ENCODE measurements at regions not wholly inside any gene's neighbourhood (a gene's known extent, or its start where the extent isn't known, plus 50 kb on each side); places are given as distances from the start of the nearest gene placed in this dataset.

DNA sequence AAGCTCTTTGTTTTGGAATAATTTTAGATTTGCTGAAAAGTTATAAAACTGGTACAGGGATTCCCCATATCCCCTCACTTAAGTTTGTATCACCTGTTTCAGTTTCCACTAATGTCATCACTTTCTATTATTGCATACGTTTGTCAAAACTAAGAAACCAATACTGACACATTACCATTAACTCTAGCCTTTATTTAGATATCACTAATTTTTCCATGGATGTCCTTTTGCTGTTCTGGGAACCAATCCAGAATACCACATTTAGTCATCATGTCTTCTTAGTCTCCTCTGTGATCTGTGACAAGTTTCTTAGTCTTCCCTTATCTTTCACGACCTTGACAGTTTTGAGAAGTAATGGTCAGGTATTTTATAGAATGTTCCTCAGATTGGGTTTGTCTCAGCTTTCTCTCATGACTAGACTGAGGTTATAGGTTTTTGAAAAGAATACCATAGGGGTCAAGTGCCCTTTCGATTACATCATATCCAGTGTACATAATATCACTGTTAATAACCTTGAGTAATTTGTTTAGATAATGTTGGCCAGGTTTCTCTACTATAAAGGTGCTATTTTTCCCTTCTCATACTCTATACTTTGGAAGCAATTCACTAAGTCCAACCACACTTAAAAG, 51.9 kb upstream of the NMUR2 start:
- H3F3A ChIP-seq (ENCODE audit: low read length, unreplicated experiment) = no peaks in the 10 kb centered on the region
- CTCF ChIA-PET = no interaction called here
- BruUV-seq (replicated peaks) = no TSS peak

DNA sequence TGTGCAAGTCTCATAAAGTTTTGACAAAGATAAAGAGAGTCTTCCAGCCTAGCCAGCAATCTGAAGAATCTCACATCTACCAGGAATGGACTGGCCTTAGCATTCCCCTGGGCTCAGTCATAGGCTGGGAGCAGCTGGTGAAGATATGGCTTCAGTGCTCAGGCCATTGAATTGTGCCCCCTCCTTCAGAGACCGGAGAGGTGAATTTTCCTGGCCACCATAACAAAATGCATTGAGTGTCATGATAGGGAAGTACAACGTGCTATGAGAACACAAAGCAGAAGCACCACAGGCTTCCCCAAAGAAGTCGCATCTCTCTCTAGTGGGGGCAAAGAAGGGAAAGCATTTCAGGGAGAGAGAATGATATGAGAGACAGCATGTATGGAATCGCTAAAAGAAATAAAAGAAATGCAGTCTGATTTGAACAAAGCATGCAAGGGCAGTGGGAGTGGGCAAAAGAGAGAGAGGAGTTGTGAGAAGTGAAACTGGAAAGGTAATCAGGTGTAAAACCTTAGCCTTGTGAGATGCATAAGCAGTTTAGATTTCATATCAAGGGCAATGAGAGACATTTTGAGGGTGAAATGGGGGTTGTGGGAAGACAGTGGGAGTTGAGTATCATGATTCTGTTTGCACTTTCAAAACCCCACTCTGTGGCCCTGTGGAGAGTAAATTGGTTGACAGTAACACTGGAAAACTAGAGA, 57.1 kb upstream of the NMUR2 start:
- no peak overlapping the region for H3K9ac ChIP-seq (ENCODE audit: low read length)
- no peak overlapping the region for H3K4me2 ChIP-seq (ENCODE audit: low read length)
- H2AFZ ChIP-seq (ENCODE audit: low read length) = no peak overlapping the region
- no TSS peak for BruUV-seq (replicated peaks)
- CTCF ChIA-PET = no interaction called here
- H3K4me1 ChIP-seq (ENCODE audit: insufficient read depth, low read length) = no peaks in the 10 kb centered on the region
- intact Hi-C loops (cut with micrococcal nuclease) = no loop called here
- H4K20me1 ChIP-seq (ENCODE audit: low read length) = no peaks in the 10 kb centered on the region
- H3F3A ChIP-seq (ENCODE audit: low read length, unreplicated experiment) = no peaks in the 10 kb centered on the region
- H3K79me2 ChIP-seq (ENCODE audit: low read length) = no peaks in the 10 kb centered on the region
- ATAC-seq (no peak), DNase-seq (no peak)
- no peaks in the 10 kb centered on the region for H3K36me3 ChIP-seq (ENCODE audit: low read depth, low read length)
- H3K4me3 ChIP-seq (ENCODE audit: low read length) = no peak overlapping the region
- H3K27ac ChIP-seq (ENCODE audit: low read length) = no peak overlapping the region
- H3K9me3 ChIP-seq (ENCODE audit: low read length) = no peaks in the 10 kb centered on the region
- TF ChIP-seq EZH2phosphoT487 (IDR thresholded peaks at IDR 0.05; ENCODE audit: borderline replicate concordance, low read length) = no peak
- TF ChIP-seq, protein P1, sequence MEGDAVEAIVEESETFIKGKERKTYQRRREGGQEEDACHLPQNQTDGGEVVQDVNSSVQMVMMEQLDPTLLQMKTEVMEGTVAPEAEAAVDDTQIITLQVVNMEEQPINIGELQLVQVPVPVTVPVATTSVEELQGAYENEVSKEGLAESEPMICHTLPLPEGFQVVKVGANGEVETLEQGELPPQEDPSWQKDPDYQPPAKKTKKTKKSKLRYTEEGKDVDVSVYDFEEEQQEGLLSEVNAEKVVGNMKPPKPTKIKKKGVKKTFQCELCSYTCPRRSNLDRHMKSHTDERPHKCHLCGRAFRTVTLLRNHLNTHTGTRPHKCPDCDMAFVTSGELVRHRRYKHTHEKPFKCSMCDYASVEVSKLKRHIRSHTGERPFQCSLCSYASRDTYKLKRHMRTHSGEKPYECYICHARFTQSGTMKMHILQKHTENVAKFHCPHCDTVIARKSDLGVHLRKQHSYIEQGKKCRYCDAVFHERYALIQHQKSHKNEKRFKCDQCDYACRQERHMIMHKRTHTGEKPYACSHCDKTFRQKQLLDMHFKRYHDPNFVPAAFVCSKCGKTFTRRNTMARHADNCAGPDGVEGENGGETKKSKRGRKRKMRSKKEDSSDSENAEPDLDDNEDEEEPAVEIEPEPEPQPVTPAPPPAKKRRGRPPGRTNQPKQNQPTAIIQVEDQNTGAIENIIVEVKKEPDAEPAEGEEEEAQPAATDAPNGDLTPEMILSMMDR (conservative IDR thresholded peaks at IDR 0.05; ENCODE audit: low read depth, low read length) = no peak
- no peak for TF ChIP-seq EZH2 (IDR thresholded peaks at IDR 0.05; ENCODE audit: low read length, unreplicated experiment)
- peaks cover 32% of the 10 kb centered on the region for H3K27me3 ChIP-seq (ENCODE audit: low read length)
- no peaks in the 10 kb centered on the region for H3K9me2 ChIP-seq (replicated peaks; ENCODE audit: low read length)
- POLR2A ChIA-PET (ENCODE audit: unreplicated experiment) = no interaction called here

More for the DNA sequence above, 51.9 kb upstream of the NMUR2 start:
- intact Hi-C loops (cut with micrococcal nuclease) = no loop called here
- DNase-seq (no peak), ATAC-seq (no peak)
- TF ChIP-seq, protein P1 (conservative IDR thresholded peaks at IDR 0.05; ENCODE audit: low read depth, low read length) = no peak
- TF ChIP-seq EZH2phosphoT487 (IDR thresholded peaks at IDR 0.05; ENCODE audit: borderline replicate concordance, low read length) (no peak), EZH2 (IDR thresholded peaks at IDR 0.05; ENCODE audit: low read length, unreplicated experiment) (no peak)
- POLR2A ChIA-PET (ENCODE audit: unreplicated experiment) = no interaction called here
- H3K9me3 ChIP-seq (ENCODE audit: low read length) = no peaks in the 10 kb centered on the region
- H3K4me3 ChIP-seq (ENCODE audit: low read length) = no peak overlapping the region
- H3K27me3 ChIP-seq (ENCODE audit: low read length) = peaks cover 18% of the 10 kb centered on the region
- no peaks in the 10 kb centered on the region for H3K36me3 ChIP-seq (ENCODE audit: low read depth, low read length)
- H3K27ac ChIP-seq (ENCODE audit: low read length) = no peak overlapping the region
- no peaks in the 10 kb centered on the region for H3K9me2 ChIP-seq (replicated peaks; ENCODE audit: low read length)
- H2AFZ ChIP-seq (ENCODE audit: low read length) = no peak overlapping the region
- no peak overlapping the region for H3K9ac ChIP-seq (ENCODE audit: low read length)
- H3K4me1 ChIP-seq (ENCODE audit: insufficient read depth, low read length) = no peaks in the 10 kb centered on the region
- no peaks in the 10 kb centered on the region for H4K20me1 ChIP-seq (ENCODE audit: low read length)
- H3K79me2 ChIP-seq (ENCODE audit: low read length) = no peaks in the 10 kb centered on the region
- no peak overlapping the region for H3K4me2 ChIP-seq (ENCODE audit: low read length)

DNA sequence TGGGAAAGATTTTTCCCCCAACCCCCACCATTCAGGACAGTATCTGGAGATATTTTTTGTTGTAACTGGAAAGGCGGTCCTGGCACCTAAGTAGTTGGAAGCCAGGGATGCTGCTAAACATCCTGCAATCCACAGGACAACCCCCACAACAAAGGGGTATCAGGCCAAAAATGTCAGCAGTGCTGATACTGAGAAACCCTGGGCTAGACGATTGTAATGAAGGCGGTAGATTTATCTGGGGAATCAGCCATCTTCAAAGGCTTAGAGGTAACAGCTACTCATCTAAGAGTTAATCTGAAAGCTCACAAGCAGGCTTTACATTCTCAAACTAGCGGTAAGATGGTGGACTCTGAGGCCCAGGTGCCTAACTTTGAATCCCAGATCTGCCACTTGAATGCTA, 59.0 kb upstream of the NMUR2 start:
- no TSS peak for BruUV-seq (replicated peaks)

More for the DNA sequence above, 59.0 kb upstream of the NMUR2 start:
- DNase-seq (no peak), ATAC-seq (no peak)
- Histone ChIP-seq H3K9ac (ENCODE audit: low read length) (no peak overlapping the region), H4K20me1 (ENCODE audit: low read length) (no peaks in the 10 kb centered on the region), H3K4me1 (ENCODE audit: insufficient read depth, low read length) (no peaks in the 10 kb centered on the region), H3K9me2 (replicated peaks; ENCODE audit: low read length) (no peaks in the 10 kb centered on the region), H3F3A (ENCODE audit: low read length, unreplicated experiment) (no peaks in the 10 kb centered on the region), H3K79me2 (ENCODE audit: low read length) (no peaks in the 10 kb centered on the region), H2AFZ (ENCODE audit: low read length) (no peak overlapping the region), H3K27me3 (ENCODE audit: low read length) (peaks cover 32% of the 10 kb centered on the region), H3K4me2 (ENCODE audit: low read length) (no peak overlapping the region), H3K36me3 (ENCODE audit: low read depth, low read length) (no peaks in the 10 kb centered on the region), H3K4me3 (ENCODE audit: low read length) (no peak overlapping the region), H3K27ac (ENCODE audit: low read length) (no peak overlapping the region), H3K9me3 (ENCODE audit: low read length) (no peaks in the 10 kb centered on the region)
- intact Hi-C loops (cut with micrococcal nuclease) = no loop called here
- CTCF ChIA-PET = no interaction called here
- POLR2A ChIA-PET (ENCODE audit: unreplicated experiment) = no interaction called here
- TF ChIP-seq, protein P1 (conservative IDR thresholded peaks at IDR 0.05; ENCODE audit: low read depth, low read length) = no peak
